HG03135 (cell line): ENCODE measurements at regions not wholly inside any gene's neighbourhood (a gene's known extent, or its start where the extent isn't known, plus 50 kb on each side); places are given as distances from the start of the nearest gene placed in this dataset.

ENCODE experiments used
- ATAC-seq: cut with Tn5 transposase; IDR thresholded peaks from one replicate; pipeline ENCODE4 v1.9.1; 2021; ENCODE audit warnings: mild to moderate bottlenecking, moderate library complexity; ENCODE audit not compliant: unreplicated experiment

GRCh38 chr12:124094733-124095132, 121.7 kb downstream of the ZNF664 start:
- ATAC-seq, result no peak

DNA sequence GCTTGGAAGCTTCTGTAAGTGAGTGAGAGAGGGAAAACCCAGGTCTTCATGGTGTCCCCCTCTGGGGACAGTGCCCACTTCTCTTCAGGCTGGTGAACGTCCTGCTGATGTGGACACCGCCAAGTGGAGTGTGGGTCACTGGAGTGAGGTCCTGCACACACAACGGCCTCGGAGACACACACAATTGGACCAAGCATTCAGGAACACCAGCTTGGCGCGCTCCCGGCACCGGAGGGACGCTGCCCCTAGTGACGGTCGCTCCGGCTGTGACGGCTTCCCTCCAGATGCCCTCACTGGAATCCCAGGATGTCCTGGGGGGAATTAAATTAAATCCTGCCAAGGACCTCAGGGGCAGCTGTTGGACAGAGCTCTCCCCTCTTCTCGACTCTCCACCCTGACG, 123.1 kb downstream of the ZNF664 start:
- ATAC-seq, result no peak

- no peak for ATAC-seq
Observed at GRCh38 chr12:124096869-124097434, 123.9 kb downstream of the ZNF664 start.

DNA sequence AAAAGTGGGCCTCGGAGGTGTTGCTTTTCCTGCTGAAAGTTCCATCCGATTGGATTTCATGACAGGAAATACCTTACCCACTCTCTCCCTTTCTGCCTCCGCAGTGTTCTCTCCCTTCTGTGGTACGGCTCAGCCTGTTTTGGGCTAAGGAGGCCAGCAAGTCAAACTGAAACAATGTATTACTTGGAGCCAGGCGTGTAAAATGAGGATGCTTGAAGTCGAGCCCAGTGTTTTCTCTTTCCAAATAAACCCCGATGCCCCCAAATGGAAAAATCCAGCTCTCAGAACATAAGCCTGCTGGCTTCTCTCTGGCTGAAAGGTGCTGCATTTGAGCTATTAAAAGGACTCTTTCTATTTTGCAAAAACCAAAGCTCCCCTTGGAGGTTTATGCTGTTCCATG, 124.7 kb downstream of the ZNF664 start:
- no peak for ATAC-seq

GRCh38 chr12:124098101-124098757, 125.2 kb downstream of the ZNF664 start:
- no peak for ATAC-seq

DNA sequence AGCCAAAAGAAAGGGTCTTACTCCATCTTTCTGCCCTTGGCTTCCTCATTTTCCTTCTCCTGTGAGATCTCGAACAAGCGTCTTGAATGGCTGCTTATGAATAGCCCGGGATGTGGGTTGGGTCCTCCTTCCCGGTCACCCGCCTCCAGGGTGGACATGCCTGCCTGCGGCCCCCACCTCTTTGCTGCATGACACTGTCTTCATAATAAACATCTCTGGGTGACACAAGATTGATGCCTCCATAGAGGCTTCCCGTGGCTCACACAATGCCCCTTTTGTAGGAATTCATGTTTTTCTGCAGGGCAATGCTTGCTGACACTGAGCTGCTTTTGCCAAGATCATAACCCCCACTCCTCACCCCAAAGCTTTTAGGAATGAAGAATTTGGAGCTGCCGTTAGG, 125.9 kb downstream of the ZNF664 start:
- no peak for ATAC-seq

DNA sequence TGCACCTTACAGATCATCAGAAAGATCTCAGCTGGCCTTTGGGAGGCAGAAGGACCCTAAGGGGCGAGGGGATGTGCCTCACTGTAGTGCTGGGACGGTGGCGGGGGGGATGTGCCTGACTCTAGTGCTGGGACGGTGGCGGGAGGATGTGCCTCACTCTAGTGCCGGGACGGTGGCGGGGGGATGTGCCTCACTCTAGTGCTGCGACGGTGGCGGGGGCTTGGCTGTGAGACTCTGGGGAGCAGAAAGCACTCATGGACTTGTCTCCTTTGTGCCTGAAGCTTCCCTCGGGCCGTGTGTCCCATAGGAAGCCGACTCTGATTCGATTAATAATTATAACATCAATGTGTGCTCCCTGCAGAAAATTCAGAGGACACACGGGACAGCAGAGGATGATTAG, 126.6 kb downstream of the ZNF664 start:
- ATAC-seq, result no peak

DNA sequence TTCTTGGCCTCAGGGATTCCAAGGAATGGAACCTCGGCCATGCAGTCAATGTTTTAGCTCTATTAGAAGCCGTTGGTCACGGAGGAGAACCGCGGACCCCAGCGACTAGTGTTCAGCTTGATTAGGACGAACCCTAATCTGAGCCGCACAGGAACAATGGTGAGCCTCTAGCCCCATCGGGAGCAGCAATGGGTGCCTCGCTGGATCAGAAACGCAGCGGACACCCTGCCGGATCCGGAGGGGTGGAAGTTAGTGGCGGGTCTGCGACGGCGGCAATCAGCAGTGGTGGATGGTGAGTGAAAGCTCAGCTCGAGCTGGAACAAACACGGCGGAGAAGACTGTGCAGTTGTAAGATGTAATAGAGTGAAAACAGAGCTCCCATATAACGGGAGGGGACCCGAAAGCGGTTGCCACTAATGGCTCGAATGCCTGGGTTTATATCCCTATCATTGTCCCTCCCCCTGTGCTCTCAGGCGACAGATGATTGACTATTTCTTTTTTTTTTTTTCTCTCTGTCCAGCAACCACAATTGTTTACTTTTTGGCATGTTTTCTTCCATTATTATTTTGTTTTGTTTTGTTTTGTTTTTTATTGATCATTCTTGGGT, 127.7 kb downstream of the ZNF664 start:
- no peak for ATAC-seq

- ATAC-seq, result no peak
Observed at GRCh38 chr12:124105546-124105945, 132.5 kb downstream of the ZNF664 start.

GRCh38 chr12:124107351-124107750, 134.3 kb downstream of the ZNF664 start:
- ATAC-seq, result no peak

- ATAC-seq, result no peak
Observed at GRCh38 chr12:124109760-124110159, 136.7 kb downstream of the ZNF664 start.

GRCh38 chr12:124110372-124110883, 137.4 kb downstream of the ZNF664 start:
- no peak for ATAC-seq

GRCh38 chr12:124111006-124111405, 138.0 kb downstream of the ZNF664 start:
- no peak for ATAC-seq

GRCh38 chr12:124114316-124114715, 141.3 kb downstream of the ZNF664 start:
- ATAC-seq, result no peak

DNA sequence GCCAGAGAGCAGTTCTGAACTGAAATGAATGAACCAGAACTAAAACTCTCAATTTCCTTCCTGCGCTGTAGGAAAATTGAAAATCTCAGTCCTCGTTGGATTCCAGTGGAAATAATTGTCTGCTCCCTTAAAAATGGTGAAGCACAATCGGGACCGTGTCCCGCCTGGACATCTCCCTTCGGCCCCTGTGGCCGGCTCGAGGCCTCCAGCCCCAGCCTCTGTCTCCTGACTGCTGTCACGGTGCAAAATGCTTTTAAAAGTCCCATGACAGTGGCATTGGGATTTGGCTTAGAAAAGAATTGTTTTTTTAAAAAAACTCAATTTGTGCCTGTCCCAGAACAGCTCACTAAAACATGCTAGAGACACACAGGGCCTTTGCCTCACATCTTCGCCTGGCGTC, 142.5 kb downstream of the ZNF664 start:
- ATAC-seq, result no peak

DNA sequence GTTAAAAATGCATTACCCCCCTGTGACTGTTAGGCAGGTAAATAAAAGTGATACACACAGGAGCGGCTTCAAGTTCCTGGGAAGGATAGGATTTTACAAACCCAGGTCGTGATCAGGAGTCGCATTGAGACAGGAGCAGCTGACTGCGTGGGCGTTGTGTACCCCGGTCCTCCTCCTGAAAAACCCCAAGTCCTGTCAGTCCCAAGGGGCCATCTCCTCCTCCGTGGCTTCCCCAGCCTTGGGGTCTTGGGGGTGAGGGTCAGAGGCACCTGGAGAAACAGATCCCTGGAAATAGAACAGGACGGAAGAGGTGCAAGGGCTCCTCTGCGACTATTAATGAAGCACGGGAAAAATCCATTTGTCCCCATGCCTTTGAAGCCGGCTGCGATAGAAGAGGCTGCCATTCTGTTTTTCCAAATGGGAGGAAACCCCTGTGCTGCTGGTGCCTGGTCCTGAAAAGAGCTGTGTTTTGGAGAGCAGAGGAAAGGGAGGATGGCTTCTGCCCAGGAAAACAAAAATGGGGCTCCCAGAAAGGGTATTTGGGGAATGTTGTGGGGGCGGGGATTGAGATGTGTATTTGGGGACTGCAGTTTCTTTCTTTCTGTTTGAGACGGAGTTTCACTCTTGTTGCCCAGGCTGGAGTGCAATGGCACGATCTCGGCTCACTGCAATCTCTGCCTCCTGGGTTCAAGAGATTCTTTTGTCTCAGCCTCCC, 143.1 kb downstream of the ZNF664 start:
- no peak for ATAC-seq

GRCh38 chr12:124120739-124121138, 147.7 kb downstream of the ZNF664 start:
- no peak for ATAC-seq

GRCh38 chr12:124122722-124123121, 149.7 kb downstream of the ZNF664 start:
- no peak for ATAC-seq

- ATAC-seq, result no peak
Observed at GRCh38 chr12:124123296-124124000, 150.4 kb downstream of the ZNF664 start.

- ATAC-seq, result no peak
Observed at GRCh38 chr12:124125203-124125871, 152.3 kb downstream of the ZNF664 start.
